Mucosa of descending colon (tissue), 3 donors: ENCODE measurements at regions not wholly inside any gene's neighbourhood (a gene's known extent, or its start where the extent isn't known, plus 50 kb on each side); places are given as distances from the start of the nearest gene placed in this dataset.

ENCODE experiments used
- ATAC-seq: fragments of 200-7000 bp; cut with Tn5 transposase; one replicate; pipeline ENCODE4 v1.9.1; 2020; ENCODE audit warnings: mild to moderate bottlenecking, moderate library complexity
- DNase-seq, 3 donors: peaks; one replicate each; pipeline ENCODE4 v3.0.0-alpha.2; 2020
- H3K36me3 ChIP-seq: fragments of 200-600 bp; one replicate; pipeline ENCODE4 v1.8.0; 2021; ENCODE audit warnings: low read depth, mild to moderate bottlenecking
- H3K4me1 ChIP-seq: fragments of 200-600 bp; one replicate; pipeline ENCODE4 v1.8.0; 2021; ENCODE audit warnings: low read depth, mild to moderate bottlenecking
- H3K4me3 ChIP-seq: fragments of 200-600 bp; one replicate; pipeline ENCODE4 v1.8.0; 2021; ENCODE audit warnings: mild to moderate bottlenecking
- H3K9me3 ChIP-seq: fragments of 200-600 bp; one replicate; pipeline ENCODE4 v1.8.0; 2021; ENCODE audit warnings: mild to moderate bottlenecking
- CTCF ChIP-seq: fragments of 200-600 bp; IDR thresholded peaks from one replicate; pipeline ENCODE4 v1.8.0; 2022; ENCODE audit warnings: antibody characterized with exemption, mild to moderate bottlenecking
- intact Hi-C, 2 donors: fragments of 100-400 bp; cut with DNase I in 1 of 2; cut with micrococcal nuclease in 1 of 2; formaldehyde crosslinking; loops; one replicate each; pipeline versions ENCODE4 v1.11.0 to v1.11.1; 2022; cut with DNase I, micrococcal nuclease
- donor health status: DM: no; HTN: no; CAD: no; lungs with moderate emphysema.
- donor health status: DM: no; HTN: no; CAD: no.
- donor health status: DM: no; HTN: yes; CAD: no.

DNA sequence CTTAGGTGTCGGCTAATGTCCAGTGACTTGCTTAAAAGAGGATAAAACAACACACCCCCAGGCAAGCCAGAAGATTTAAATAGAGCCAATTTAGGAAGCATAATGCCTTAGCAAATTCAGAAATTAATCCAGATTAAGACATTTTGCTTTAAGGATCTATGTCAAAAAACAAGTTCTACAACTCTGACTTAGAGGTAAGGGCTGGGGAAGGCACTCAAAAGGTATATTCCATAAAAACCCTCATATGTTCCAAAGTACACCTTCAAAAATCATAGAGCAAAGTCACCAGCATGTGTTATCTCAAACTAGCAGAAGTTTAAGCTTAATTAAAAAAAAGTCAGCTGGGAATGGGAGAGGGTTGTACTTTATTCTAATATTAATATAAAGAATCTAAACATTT lies 206.4 kb downstream of the NOL4 start:
- no peaks in the 10 kb centered on the region for H3K4me1 ChIP-seq
- H3K9me3 ChIP-seq: no peaks in the 10 kb centered on the region
- no peaks in the 10 kb centered on the region for H3K36me3 ChIP-seq
- intact Hi-C loops: no loop called here
- DNase-seq: no peak
- H3K4me3 ChIP-seq: no peak overlapping the region
- no peak for TF ChIP-seq CTCF
- ATAC-seq: peak; percentile 56

DNA sequence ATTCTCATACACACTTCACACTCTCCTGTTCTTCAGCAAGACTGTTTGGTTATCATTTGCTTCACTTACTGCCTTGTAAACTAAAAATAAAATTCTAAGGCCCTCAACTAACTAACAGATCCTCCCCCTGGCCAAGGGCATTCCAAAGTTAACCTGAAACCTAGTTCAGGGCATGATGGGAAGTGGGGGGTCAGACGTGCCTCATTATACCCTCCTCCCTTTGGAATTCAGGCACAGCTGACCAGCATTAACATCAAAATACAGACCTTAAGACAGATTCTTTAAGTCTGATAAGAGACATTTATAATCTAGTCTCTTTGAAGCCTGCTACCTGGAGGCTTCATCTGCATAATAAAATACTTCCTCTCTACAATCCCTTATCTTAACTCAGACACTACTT lies 221.0 kb downstream of the NOL4 start:
- ATAC-seq (no peak), DNase-seq (no peak)
- TF ChIP-seq CTCF: no peak
- H3K4me1 ChIP-seq: no peaks in the 10 kb centered on the region
- no peaks in the 10 kb centered on the region for H3K9me3 ChIP-seq
- H3K36me3 ChIP-seq: no peaks in the 10 kb centered on the region
- intact Hi-C loops: no loop called here
- H3K4me3 ChIP-seq: no peak overlapping the region

GRCh38 chr18:34002130-34002529 lies 222.6 kb downstream of the NOL4 start:
- Histone ChIP-seq H3K9me3 (no peaks in the 10 kb centered on the region), H3K36me3 (no peaks in the 10 kb centered on the region), H3K4me3 (no peak overlapping the region), H3K4me1 (no peaks in the 10 kb centered on the region)
- no peak for DNase-seq
- intact Hi-C loops: no loop called here
- no peak for ATAC-seq
- no peak for TF ChIP-seq CTCF

DNA sequence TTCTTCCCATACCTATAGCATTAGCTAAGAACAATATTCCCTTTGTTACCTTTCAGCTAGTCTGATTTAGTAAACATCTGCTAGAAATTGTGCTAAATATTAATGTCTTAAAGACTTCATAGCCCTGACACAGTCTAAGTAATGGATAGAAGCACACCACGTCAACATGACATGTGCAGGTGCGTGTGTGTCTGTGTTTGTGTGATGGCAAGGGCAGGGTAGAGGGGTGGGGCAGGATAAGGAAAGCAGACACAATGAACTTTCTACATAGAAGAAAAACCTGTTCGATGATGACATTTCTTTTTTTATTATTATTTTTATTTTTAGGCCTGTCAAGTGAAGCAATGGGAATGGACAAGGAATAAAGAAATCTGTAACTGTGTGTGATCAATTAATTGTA lies 223.3 kb downstream of the NOL4 start:
- no peaks in the 10 kb centered on the region for H3K9me3 ChIP-seq
- H3K36me3 ChIP-seq: no peaks in the 10 kb centered on the region
- no peaks in the 10 kb centered on the region for H3K4me1 ChIP-seq
- intact Hi-C loops: no loop called here
- ATAC-seq (peak; percentile 84), DNase-seq (peak; percentile 19 to 62 (median 44))
- TF ChIP-seq CTCF: no peak
- H3K4me3 ChIP-seq: no peak overlapping the region

DNA sequence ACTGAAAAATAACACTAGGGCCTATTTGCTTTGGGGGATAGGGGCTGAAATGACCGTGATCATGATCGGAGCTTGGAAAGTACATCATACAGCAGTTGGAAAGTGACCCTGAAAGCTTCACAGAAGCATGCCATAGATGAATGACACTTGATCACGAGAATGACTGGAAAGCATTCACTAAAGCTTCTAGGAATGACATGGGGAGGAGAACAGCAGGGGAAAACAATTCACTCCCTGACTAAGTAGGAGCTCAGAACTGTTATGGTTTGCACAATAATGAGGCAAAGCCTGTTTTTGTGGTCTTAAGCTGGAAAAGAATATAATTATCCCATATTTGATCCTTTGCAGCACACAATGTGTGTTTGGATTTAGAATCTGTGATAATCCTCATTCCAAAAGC lies 237.5 kb downstream of the NOL4 start:
- intact Hi-C loops: no loop called here
- Histone ChIP-seq H3K4me3 (no peak overlapping the region), H3K4me1 (no peaks in the 10 kb centered on the region), H3K36me3 (no peaks in the 10 kb centered on the region), H3K9me3 (no peaks in the 10 kb centered on the region)
- TF ChIP-seq CTCF: no peak
- no peak for DNase-seq
- ATAC-seq: no peak

GRCh38 chr18:33983126-33983525 lies 241.6 kb downstream of the NOL4 start:
- no peaks in the 10 kb centered on the region for H3K36me3 ChIP-seq
- no peak for DNase-seq
- TF ChIP-seq CTCF: no peak
- peak; percentile 34 for ATAC-seq
- no peaks in the 10 kb centered on the region for H3K4me1 ChIP-seq
- intact Hi-C loops: no loop called here
- H3K4me3 ChIP-seq: no peak overlapping the region
- no peaks in the 10 kb centered on the region for H3K9me3 ChIP-seq
